Endothelial cell of umbilical vein (primary cell): ENCODE measurements at regions not wholly inside any gene's neighbourhood (a gene's known extent, or its start where the extent isn't known, plus 50 kb on each side); places are given as distances from the start of the nearest gene placed in this dataset.

Experiments
- EZH2 ChIP-seq: IDR thresholded peaks from 2 replicates; pipeline ENCODE4 v1.6.1; 2012; ENCODE audit warnings: borderline replicate concordance, low read depth, mild to moderate bottlenecking, moderate library complexity, low read length, inconsistent platforms; ENCODE audit not compliant: severe bottlenecking
- FOS ChIP-seq: IDR thresholded peaks from 2 replicates; pipeline ENCODE4 v1.6.1; 2011; ENCODE audit warnings: mild to moderate bottlenecking, low read length, moderate library complexity, borderline replicate concordance; ENCODE audit not compliant: insufficient read depth
- GATA2 ChIP-seq: IDR thresholded peaks from 2 replicates; pipeline ENCODE4 v1.7.0; 2011; ENCODE audit warnings: low read depth, mild to moderate bottlenecking, moderate library complexity, mixed read lengths, low read length; ENCODE audit not compliant: insufficient read length, insufficient read depth
- JUN ChIP-seq: IDR thresholded peaks from 2 replicates; pipeline ENCODE4 v1.6.1; 2011; ENCODE audit warnings: borderline replicate concordance, low read depth; ENCODE audit not compliant: insufficient read length, insufficient read depth
- MYC ChIP-seq: IDR thresholded peaks from one replicate; pipeline ENCODE4 v1.6.1; 2011; ENCODE audit warnings: mild to moderate bottlenecking, low read depth, low read length
- POLR2A ChIP-seq: IDR thresholded peaks from 2 replicates; pipeline ENCODE4 v1.6.1; 2012; ENCODE audit warnings: low read depth, mild to moderate bottlenecking, control low read depth, low read length
- POLR2AphosphoS5 ChIP-seq: IDR thresholded peaks from 2 replicates; pipeline ENCODE4 v1.6.1; 2012; ENCODE audit warnings: low read depth, mild to moderate bottlenecking, control low read depth, low read length, moderate library complexity; ENCODE audit not compliant: insufficient read depth
- TF ChIP-seq, protein P1 (sequence below), 2 donors: IDR thresholded peaks; 1 replicate in 1 of 2; 2 replicates in 1 of 2; pipeline ENCODE4 v1.5.1; 2011; ENCODE audit warnings: low read length in 2 of 2, mild to moderate bottlenecking in 2 of 2, moderate library complexity in 2 of 2, control low read depth in 1 of 2, inconsistent platforms in 1 of 2, low read depth in 1 of 2; ENCODE audit not compliant: insufficient read depth in 1 of 2; ENCODE audit errors: extremely low read depth in 1 of 2
- TF ChIP-seq, protein P2 (sequence below): IDR thresholded peaks from 2 replicates; pipeline ENCODE4 v1.6.1; 2011; ENCODE audit not compliant: insufficient read depth, insufficient read length

DNA sequence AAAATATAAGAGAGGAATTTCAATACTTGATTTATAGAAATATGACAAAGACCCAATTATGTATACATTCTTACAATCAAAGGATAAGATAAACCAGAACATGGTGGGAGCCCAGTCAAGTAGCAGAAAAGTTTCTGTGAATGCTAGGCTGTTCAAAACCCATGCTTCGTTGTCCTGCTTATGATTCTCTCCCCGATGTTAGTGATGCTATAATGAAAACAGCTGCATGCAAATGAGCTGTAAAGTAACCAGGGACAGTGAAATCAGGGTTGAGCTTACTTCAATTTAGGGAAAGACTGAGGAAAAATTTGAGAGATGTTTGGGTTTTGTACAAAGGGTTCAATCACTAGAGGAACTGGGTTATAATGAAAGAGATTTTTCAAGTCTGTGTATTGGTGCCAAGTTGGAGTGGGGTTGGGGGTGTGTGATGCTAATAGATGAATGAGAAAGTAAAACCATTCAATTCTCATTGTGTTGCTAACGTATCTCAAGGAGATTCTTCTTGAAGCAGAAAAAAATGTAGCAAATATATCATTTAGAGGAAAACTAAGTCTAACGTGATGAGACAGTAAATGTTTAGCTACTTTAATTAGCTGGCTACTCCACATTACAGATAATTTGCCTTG is 59.3 kb upstream of the PPP1R2C start:
- TF ChIP-seq, protein P1, sequence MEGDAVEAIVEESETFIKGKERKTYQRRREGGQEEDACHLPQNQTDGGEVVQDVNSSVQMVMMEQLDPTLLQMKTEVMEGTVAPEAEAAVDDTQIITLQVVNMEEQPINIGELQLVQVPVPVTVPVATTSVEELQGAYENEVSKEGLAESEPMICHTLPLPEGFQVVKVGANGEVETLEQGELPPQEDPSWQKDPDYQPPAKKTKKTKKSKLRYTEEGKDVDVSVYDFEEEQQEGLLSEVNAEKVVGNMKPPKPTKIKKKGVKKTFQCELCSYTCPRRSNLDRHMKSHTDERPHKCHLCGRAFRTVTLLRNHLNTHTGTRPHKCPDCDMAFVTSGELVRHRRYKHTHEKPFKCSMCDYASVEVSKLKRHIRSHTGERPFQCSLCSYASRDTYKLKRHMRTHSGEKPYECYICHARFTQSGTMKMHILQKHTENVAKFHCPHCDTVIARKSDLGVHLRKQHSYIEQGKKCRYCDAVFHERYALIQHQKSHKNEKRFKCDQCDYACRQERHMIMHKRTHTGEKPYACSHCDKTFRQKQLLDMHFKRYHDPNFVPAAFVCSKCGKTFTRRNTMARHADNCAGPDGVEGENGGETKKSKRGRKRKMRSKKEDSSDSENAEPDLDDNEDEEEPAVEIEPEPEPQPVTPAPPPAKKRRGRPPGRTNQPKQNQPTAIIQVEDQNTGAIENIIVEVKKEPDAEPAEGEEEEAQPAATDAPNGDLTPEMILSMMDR (IDR thresholded peaks at IDR 0.05; ENCODE audit: extremely low read depth in 1 of 2, insufficient read depth in 1 of 2, low read depth in 1 of 2, low read length in 2 of 2), result no peak
- TF ChIP-seq POLR2A (no peak), MYC (no peak), JUN (no peak), EZH2 (no peak), POLR2AphosphoS5 (no peak), FOS (no peak), GATA2 (no peak)
- TF ChIP-seq, protein P2, sequence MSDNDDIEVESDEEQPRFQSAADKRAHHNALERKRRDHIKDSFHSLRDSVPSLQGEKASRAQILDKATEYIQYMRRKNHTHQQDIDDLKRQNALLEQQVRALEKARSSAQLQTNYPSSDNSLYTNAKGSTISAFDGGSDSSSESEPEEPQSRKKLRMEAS, result no peak
